ENCODE measurements at regions not wholly inside any gene's neighbourhood (a gene's known extent, or its start where the extent isn't known, plus 50 kb on each side); places are given as distances from the start of the nearest gene placed in this dataset.

DNA sequence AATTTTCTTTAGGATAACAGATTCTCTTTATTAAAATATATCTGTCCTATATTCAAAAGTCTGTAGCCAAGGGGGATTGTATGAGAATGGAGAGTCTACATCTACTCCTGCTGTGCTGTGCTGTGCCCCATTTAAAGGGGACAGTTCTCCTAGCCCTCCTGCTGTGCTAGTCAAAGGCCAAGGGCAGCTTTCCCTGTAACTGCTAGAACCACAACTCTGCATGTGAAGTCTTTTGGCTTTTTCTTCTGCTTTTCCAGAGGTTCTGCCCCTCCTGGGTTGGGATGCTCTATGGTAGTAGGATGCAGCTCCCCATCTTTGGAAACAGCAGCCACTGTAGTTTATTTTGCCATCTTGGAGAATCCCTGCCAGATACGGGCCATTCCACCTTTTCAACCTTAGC lies 197.5 kb upstream of the JUN start:
- TF ChIP-seq, protein P1, sequence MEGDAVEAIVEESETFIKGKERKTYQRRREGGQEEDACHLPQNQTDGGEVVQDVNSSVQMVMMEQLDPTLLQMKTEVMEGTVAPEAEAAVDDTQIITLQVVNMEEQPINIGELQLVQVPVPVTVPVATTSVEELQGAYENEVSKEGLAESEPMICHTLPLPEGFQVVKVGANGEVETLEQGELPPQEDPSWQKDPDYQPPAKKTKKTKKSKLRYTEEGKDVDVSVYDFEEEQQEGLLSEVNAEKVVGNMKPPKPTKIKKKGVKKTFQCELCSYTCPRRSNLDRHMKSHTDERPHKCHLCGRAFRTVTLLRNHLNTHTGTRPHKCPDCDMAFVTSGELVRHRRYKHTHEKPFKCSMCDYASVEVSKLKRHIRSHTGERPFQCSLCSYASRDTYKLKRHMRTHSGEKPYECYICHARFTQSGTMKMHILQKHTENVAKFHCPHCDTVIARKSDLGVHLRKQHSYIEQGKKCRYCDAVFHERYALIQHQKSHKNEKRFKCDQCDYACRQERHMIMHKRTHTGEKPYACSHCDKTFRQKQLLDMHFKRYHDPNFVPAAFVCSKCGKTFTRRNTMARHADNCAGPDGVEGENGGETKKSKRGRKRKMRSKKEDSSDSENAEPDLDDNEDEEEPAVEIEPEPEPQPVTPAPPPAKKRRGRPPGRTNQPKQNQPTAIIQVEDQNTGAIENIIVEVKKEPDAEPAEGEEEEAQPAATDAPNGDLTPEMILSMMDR (IDR thresholded peaks at IDR 0.05 in 2 of 3, conservative IDR thresholded peaks at IDR 0.05 in 1 of 3; ENCODE audit: insufficient read depth in 2 of 3, low read depth in 1 of 3, low read length in 3 of 3) = no peak
- no peak for TF ChIP-seq ZFP30 (CRISPR knock-in tag; IDR thresholded peaks at IDR 0.05; ENCODE audit: borderline replicate concordance)
- TF ChIP-seq NFE2L1 (tag; IDR thresholded peaks at IDR 0.05; ENCODE audit: borderline replicate concordance, low read depth) = no peak
- no peak for TF ChIP-seq JUN (IDR thresholded peaks at IDR 0.05; ENCODE audit: borderline replicate concordance, low read depth, low read length)
- TF ChIP-seq JUN (CRISPR knock-in tag; IDR thresholded peaks at IDR 0.05; ENCODE audit: borderline replicate concordance) = no peak
- TF ChIP-seq TCF3 (CRISPR knock-in tag; IDR thresholded peaks at IDR 0.05) = no peak
- TF ChIP-seq TGIF2 (CRISPR knock-in tag; IDR thresholded peaks at IDR 0.05) = no peak
- TF ChIP-seq, protein P2, sequence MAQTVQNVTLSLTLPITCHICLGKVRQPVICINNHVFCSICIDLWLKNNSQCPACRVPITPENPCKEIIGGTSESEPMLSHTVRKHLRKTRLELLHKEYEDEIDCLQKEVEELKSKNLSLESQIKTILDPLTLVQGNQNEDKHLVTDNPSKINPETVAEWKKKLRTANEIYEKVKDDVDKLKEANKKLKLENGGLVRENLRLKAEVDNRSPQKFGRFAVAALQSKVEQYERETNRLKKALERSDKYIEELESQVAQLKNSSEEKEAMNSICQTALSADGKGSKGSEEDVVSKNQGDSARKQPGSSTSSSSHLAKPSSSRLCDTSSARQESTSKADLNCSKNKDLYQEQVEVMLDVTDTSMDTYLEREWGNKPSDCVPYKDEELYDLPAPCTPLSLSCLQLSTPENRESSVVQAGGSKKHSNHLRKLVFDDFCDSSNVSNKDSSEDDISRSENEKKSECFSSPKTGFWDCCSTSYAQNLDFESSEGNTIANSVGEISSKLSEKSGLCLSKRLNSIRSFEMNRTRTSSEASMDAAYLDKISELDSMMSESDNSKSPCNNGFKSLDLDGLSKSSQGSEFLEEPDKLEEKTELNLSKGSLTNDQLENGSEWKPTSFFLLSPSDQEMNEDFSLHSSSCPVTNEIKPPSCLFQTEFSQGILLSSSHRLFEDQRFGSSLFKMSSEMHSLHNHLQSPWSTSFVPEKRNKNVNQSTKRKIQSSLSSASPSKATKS (CRISPR knock-in tag; IDR thresholded peaks at IDR 0.05) = no peak
- TF ChIP-seq MIER1 (IDR thresholded peaks at IDR 0.05; ENCODE audit: low read depth) = no peak
- TF ChIP-seq HDAC6 (IDR thresholded peaks at IDR 0.05; ENCODE audit: low read depth, low read length) = no peak
- TF ChIP-seq, protein P3, sequence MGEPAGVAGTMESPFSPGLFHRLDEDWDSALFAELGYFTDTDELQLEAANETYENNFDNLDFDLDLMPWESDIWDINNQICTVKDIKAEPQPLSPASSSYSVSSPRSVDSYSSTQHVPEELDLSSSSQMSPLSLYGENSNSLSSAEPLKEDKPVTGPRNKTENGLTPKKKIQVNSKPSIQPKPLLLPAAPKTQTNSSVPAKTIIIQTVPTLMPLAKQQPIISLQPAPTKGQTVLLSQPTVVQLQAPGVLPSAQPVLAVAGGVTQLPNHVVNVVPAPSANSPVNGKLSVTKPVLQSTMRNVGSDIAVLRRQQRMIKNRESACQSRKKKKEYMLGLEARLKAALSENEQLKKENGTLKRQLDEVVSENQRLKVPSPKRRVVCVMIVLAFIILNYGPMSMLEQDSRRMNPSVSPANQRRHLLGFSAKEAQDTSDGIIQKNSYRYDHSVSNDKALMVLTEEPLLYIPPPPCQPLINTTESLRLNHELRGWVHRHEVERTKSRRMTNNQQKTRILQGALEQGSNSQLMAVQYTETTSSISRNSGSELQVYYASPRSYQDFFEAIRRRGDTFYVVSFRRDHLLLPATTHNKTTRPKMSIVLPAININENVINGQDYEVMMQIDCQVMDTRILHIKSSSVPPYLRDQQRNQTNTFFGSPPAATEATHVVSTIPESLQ (CRISPR knock-in tag; IDR thresholded peaks at IDR 0.05) = no peak
- no peak for TF ChIP-seq RBM15 (IDR thresholded peaks at IDR 0.05; ENCODE audit: insufficient read depth, low read length)
- no peak for TF ChIP-seq SMARCC2 (IDR thresholded peaks at IDR 0.05; ENCODE audit: low read depth)
- no peak for TF ChIP-seq EGR1 (conservative IDR thresholded peaks at IDR 0.05)
